HEK293 (cell line): ENCODE measurements at regions not wholly inside any gene's neighbourhood (a gene's known extent, or its start where the extent isn't known, plus 50 kb on each side); places are given as distances from the start of the nearest gene placed in this dataset.

Experiments used
- CTCF ChIA-PET: fragments of 350-600 bp; formaldehyde crosslinking; extraction: SDS; loops from one replicate; lab custom pipeline; 2021; ENCODE audit warnings: antibody characterized with exemption; lab: Yijun Ruan, JAX
- POLR2A ChIA-PET: fragments of 300-600 bp; formaldehyde crosslinking; extraction: SDS; loops from one replicate; lab custom pipeline; 2020; ENCODE audit warnings: antibody characterized with exemption, inconsistent platforms; lab: Yijun Ruan, JAX
- H3K27ac ChIP-seq: fragments of 200-500 bp; sonication (Bioruptor generic); 2 replicates; pipeline ENCODE4 v1.5.1; 2014; ENCODE audit warnings: low read depth, low read length, control low read depth, inconsistent platforms; ENCODE audit errors: extremely low read depth
- H3K36me3 ChIP-seq, 2 experiments: fragments of 200-500 bp in 1 of 2; sonication (Bioruptor generic) in 1 of 2; 1 replicate in 1 of 2; 2 replicates in 1 of 2; pipeline ENCODE4 v1.5.1; 2014 to 2017; ENCODE audit warnings: inconsistent platforms in 2 of 2, low read length in 2 of 2; ENCODE audit not compliant: control insufficient read depth in 2 of 2, insufficient read depth in 1 of 2
- H3K4me1 ChIP-seq: fragments of 200-500 bp; sonication (Bioruptor generic); 2 replicates; pipeline ENCODE4 v1.5.1; 2014; ENCODE audit warnings: mild to moderate bottlenecking, low read length, inconsistent platforms; ENCODE audit not compliant: control insufficient read depth, insufficient read depth
- H3K4me3 ChIP-seq: 2 replicates; pipeline ENCODE4 v1.5.1; 2011; ENCODE audit warnings: low read depth, mild to moderate bottlenecking, control low read depth, low read length, moderate library complexity
- H3K9me3 ChIP-seq: fragments of 200-500 bp; sonication (Bioruptor generic); 2 replicates; pipeline ENCODE4 v1.5.1; 2014; ENCODE audit warnings: low read depth, low read length, inconsistent platforms; ENCODE audit not compliant: control insufficient read depth, insufficient read depth
- ATF2 ChIP-seq: fragments of 450-650 bp; formaldehyde crosslinking; IDR thresholded peaks from 2 replicates; pipeline ENCODE4 v1.5.1; 2016; ENCODE audit warnings: missing biosample characterization, missing genetic modification characterization, low read depth
- EGR2 ChIP-seq: fragments of 450-650 bp; formaldehyde crosslinking; IDR thresholded peaks from 2 replicates; pipeline ENCODE4 v1.5.1; 2016; ENCODE audit warnings: low read depth, missing biosample characterization, missing genetic modification characterization
- FEZF1 ChIP-seq: fragments of 450-650 bp; formaldehyde crosslinking; IDR thresholded peaks from 2 replicates; pipeline ENCODE4 v1.5.1; 2016; ENCODE audit warnings: missing biosample characterization, missing genetic modification characterization
- HOXA7 ChIP-seq: sonication (generic); formaldehyde crosslinking; IDR thresholded peaks from 2 replicates; pipeline ENCODE4 v1.8.1; 2022; ENCODE audit warnings: missing genetic modification reagents, borderline replicate concordance
- RBAK ChIP-seq: fragments of 450-650 bp; formaldehyde crosslinking; IDR thresholded peaks from 2 replicates; pipeline ENCODE4 v1.5.1; 2016; ENCODE audit warnings: missing biosample characterization, missing genetic modification characterization
- SP3 ChIP-seq: fragments of 450-650 bp; formaldehyde crosslinking; IDR thresholded peaks from 2 replicates; pipeline ENCODE4 v1.5.1; 2016; ENCODE audit warnings: missing biosample characterization, missing genetic modification characterization
- SP7 ChIP-seq: fragments of 450-650 bp; formaldehyde crosslinking; IDR thresholded peaks from 2 replicates; pipeline ENCODE4 v1.5.1; 2016; ENCODE audit warnings: missing biosample characterization, missing genetic modification characterization
- ZBTB8A ChIP-seq: fragments of 450-650 bp; formaldehyde crosslinking; IDR thresholded peaks from 2 replicates; pipeline ENCODE4 v1.5.1; 2016; ENCODE audit warnings: missing biosample characterization, missing genetic modification characterization
- ZNF184 ChIP-seq: fragments of 450-650 bp; IDR thresholded peaks from 2 replicates; pipeline ENCODE4 v1.5.1; 2018; ENCODE audit warnings: missing biosample characterization, mild to moderate bottlenecking, missing genetic modification characterization
- ZNF248 ChIP-seq: fragments of 450-650 bp; formaldehyde crosslinking; IDR thresholded peaks from 2 replicates; pipeline ENCODE4 v1.5.1; 2017; ENCODE audit warnings: missing biosample characterization, missing genetic modification characterization
- ZNF274 ChIP-seq, 2 experiments: fragments of 200-500 bp in 1 of 2; fragments of 450-650 bp in 1 of 2; sonication (Bioruptor generic) in 1 of 2; formaldehyde crosslinking in 1 of 2; IDR thresholded peaks; 2 replicates each; pipeline versions ENCODE4 v1.5.1 to v1.6.1; 2014 to 2016; ENCODE audit warnings: borderline replicate concordance in 1 of 2, inconsistent platforms in 1 of 2, low read length in 1 of 2, missing biosample characterization in 1 of 2, missing genetic modification characterization in 1 of 2
- ZNF324 ChIP-seq: fragments of 450-650 bp; formaldehyde crosslinking; IDR thresholded peaks from 2 replicates; pipeline ENCODE4 v1.5.1; 2016; ENCODE audit warnings: missing biosample characterization, missing genetic modification characterization
- ZNF335 ChIP-seq: fragments of 450-650 bp; formaldehyde crosslinking; conservative IDR thresholded peaks from 2 replicates; pipeline ENCODE4 v1.5.1; 2016; ENCODE audit warnings: missing biosample characterization, missing genetic modification characterization
- ZNF366 ChIP-seq: fragments of 450-650 bp; formaldehyde crosslinking; conservative IDR thresholded peaks from 2 replicates; pipeline ENCODE4 v1.5.1; 2016; ENCODE audit warnings: missing biosample characterization, missing genetic modification characterization
- ZNF394 ChIP-seq: fragments of 450-650 bp; formaldehyde crosslinking; IDR thresholded peaks from 2 replicates; pipeline ENCODE4 v1.5.1; 2016; ENCODE audit warnings: missing biosample characterization, missing genetic modification characterization, mild to moderate bottlenecking, moderate library complexity, borderline replicate concordance
- ZNF529 ChIP-seq: fragments of 450-650 bp; formaldehyde crosslinking; IDR thresholded peaks from 2 replicates; pipeline ENCODE4 v1.5.1; 2017; ENCODE audit warnings: missing genetic modification characterization, missing biosample characterization; ENCODE audit not compliant: insufficient replicate concordance
- ZNF560 ChIP-seq: fragments of 450-650 bp; formaldehyde crosslinking; IDR thresholded peaks from 2 replicates; pipeline ENCODE4 v1.5.1; 2017; ENCODE audit warnings: missing biosample characterization, missing genetic modification characterization, borderline replicate concordance
- ZNF785 ChIP-seq: fragments of 450-650 bp; formaldehyde crosslinking; IDR thresholded peaks from 2 replicates; pipeline ENCODE4 v1.5.1; 2016; ENCODE audit warnings: missing biosample characterization, missing genetic modification characterization
- ZNF830 ChIP-seq: fragments of 450-650 bp; IDR thresholded peaks from 2 replicates; pipeline ENCODE4 v1.5.0; 2018; ENCODE audit warnings: missing biosample characterization, missing genetic modification characterization, low read depth, mild to moderate bottlenecking, moderate library complexity
- ZXDB ChIP-seq: fragments of 450-650 bp; formaldehyde crosslinking; IDR thresholded peaks from 2 replicates; pipeline ENCODE4 v1.5.1; 2016; ENCODE audit warnings: missing biosample characterization, missing genetic modification characterization
- TF ChIP-seq, protein P1 (sequence below): fragments of 450-650 bp; formaldehyde crosslinking; IDR thresholded peaks from 2 replicates; pipeline ENCODE4 v1.5.1; 2016; ENCODE audit warnings: missing biosample characterization, missing genetic modification characterization
- TF ChIP-seq, protein P2 (sequence below): fragments of 450-650 bp; formaldehyde crosslinking; IDR thresholded peaks from 2 replicates; pipeline ENCODE4 v1.5.1; 2017; ENCODE audit warnings: missing biosample characterization, missing genetic modification characterization

GRCh38 chr6:8652710-8653109, 217.4 kb upstream of the SLC35B3 start:
- Histone ChIP-seq H3K36me3 (no peaks in the 10 kb centered on the region), H3K27ac (no peak overlapping the region), H3K4me1 (no peaks in the 10 kb centered on the region), H3K4me3 (no peak overlapping the region), H3K9me3 (no peaks in the 10 kb centered on the region)
- POLR2A ChIA-PET, result no interaction called here
- CTCF ChIA-PET, result no interaction called here
- no peak for TF ChIP-seq ATF2 (tag by site-specific recombination)
- no peak for TF ChIP-seq FEZF1 (tag by site-specific recombination)
- TF ChIP-seq SP3 (tag by site-specific recombination), result 0 out of 2 replicates have a peak, but pooled peaks have one; percentile 17
- no peak for TF ChIP-seq ZNF366 (tag by site-specific recombination)
- TF ChIP-seq ZNF335, result 0 out of 2 replicates have a peak, but pooled peaks have one; percentile 32

- ChIA-PET POLR2A (no interaction called here), CTCF (no interaction called here)
- Histone ChIP-seq H3K4me1 (no peaks in the 10 kb centered on the region), H3K27ac (no peak overlapping the region), H3K4me3 (no peak overlapping the region), H3K36me3 (no peaks in the 10 kb centered on the region), H3K9me3 (no peaks in the 10 kb centered on the region)
- TF ChIP-seq ZNF394 (tag by site-specific recombination) (no peak), SP7 (no peak), ZNF560 (tag by site-specific recombination) (no peak), EGR2 (tag by site-specific recombination) (no peak), ZNF274 (IDR thresholded peaks at IDR 0.05; ENCODE audit: low read length) (no peak), ZNF274 (tag by site-specific recombination; IDR thresholded peaks at IDR 0.05; ENCODE audit: borderline replicate concordance) (no peak), ZNF529 (tag by site-specific recombination) (no peak), ZNF830 (tag by site-specific recombination) (no peak), ZNF324 (no peak), ZNF184 (no peak), RBAK (tag by site-specific recombination) (no peak), ZNF785 (tag by site-specific recombination) (no peak), ZXDB (tag by site-specific recombination) (no peak), HOXA7 (CRISPR knock-in tag) (no peak), ZNF248 (tag by site-specific recombination) (no peak), ZBTB8A (tag by site-specific recombination) (no peak)
- TF ChIP-seq, protein P1, sequence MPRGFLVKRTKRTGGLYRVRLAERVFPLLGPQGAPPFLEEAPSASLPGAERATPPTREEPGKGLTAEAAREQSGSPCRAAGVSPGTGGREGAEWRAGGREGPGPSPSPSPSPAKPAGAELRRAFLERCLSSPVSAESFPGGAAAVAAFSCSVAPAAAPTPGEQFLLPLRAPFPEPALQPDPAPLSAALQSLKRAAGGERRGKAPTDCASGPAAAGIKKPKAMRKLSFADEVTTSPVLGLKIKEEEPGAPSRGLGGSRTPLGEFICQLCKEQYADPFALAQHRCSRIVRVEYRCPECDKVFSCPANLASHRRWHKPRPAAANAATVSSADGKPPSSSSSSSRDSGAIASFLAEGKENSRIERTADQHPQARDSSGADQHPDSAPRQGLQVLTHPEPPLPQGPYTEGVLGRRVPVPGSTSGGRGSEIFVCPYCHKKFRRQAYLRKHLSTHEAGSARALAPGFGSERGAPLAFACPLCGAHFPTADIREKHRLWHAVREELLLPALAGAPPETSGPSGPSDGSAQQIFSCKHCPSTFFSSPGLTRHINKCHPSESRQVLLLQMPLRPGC (tag by site-specific recombination), result no peak
- TF ChIP-seq, protein P2, sequence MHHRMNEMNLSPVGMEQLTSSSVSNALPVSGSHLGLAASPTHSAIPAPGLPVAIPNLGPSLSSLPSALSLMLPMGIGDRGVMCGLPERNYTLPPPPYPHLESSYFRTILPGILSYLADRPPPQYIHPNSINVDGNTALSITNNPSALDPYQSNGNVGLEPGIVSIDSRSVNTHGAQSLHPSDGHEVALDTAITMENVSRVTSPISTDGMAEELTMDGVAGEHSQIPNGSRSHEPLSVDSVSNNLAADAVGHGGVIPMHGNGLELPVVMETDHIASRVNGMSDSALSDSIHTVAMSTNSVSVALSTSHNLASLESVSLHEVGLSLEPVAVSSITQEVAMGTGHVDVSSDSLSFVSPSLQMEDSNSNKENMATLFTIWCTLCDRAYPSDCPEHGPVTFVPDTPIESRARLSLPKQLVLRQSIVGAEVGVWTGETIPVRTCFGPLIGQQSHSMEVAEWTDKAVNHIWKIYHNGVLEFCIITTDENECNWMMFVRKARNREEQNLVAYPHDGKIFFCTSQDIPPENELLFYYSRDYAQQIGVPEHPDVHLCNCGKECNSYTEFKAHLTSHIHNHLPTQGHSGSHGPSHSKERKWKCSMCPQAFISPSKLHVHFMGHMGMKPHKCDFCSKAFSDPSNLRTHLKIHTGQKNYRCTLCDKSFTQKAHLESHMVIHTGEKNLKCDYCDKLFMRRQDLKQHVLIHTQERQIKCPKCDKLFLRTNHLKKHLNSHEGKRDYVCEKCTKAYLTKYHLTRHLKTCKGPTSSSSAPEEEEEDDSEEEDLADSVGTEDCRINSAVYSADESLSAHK (tag by site-specific recombination), result no peak
Measured at GRCh38 chr6:8651998-8652397, 216.7 kb upstream of the SLC35B3 start.
